ENCODE measurements at regions not wholly inside any gene's neighbourhood (a gene's known extent, or its start where the extent isn't known, plus 50 kb on each side); places are given as distances from the start of the nearest gene placed in this dataset.

- no peak for TF ChIP-seq CTCF (IDR thresholded peaks at IDR 0.05 in 4 of 5, conservative IDR thresholded peaks at IDR 0.05 in 1 of 5)
- TF ChIP-seq POLR2A (IDR thresholded peaks at IDR 0.05) = no peak
Measured at GRCh38 chr18:11391661-11392060, 217.7 kb upstream of the SLC35G4 start.

Measured in gastrocnemius medialis (tissue), 4 donors.